HG02973 (cell line): ENCODE measurements at regions not wholly inside any gene's neighbourhood (a gene's known extent, or its start where the extent isn't known, plus 50 kb on each side); places are given as distances from the start of the nearest gene placed in this dataset.
A peak's percentile ranks its signal among the peaks of the same experiment; 100 is the strongest.

Experiments used
- ATAC-seq: cut with Tn5 transposase; IDR thresholded peaks from one replicate; pipeline ENCODE4 v1.9.1; 2021; ENCODE audit warnings: moderate library complexity; ENCODE audit not compliant: unreplicated experiment

DNA sequence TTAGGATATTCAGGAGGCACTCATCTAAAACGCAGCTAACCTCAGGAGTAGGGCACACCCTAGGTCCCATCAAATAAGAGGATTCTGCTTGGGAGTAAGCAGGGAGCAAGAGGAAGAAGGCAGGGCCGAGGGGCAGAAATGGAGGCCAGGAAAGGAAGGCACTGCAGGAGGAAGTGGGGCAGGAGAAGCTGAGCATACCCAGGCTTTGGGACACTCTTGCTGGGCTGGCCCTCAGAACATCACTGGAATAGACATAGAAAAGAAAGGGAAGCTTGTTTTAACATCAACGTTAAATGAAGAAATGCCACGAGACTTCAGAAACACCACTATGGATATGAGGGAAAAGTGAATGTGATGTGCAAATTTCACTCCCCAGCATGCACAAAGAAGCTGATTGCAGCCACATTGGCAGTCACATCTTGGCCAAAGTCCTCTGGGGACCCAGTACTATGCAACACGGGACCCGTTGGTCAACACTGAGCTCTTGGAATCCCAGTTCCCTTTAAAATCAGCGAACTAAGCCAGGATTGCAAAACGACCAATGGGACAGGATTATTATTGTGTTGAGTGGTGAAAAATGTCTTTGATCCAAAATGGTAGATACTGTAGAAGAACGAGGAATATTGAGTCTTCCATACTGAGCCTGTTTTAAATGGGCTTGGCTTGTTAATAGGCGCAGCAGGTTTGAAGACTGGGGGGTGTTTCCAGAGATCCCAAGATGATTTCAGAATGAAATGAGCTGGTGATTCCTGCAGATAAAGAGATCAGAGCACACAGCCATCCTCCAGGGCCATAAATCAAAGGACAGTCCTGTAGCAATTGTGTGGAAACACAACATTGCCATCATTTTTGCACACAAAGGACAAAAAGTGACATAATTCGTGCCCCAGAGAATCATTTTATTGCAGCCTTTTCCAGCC lies 152.4 kb downstream of the TOMM20 start:
- no peak for ATAC-seq

- ATAC-seq: no peak
Observed at GRCh38 chr1:234975122-234975940, 153.3 kb downstream of the TOMM20 start.

DNA sequence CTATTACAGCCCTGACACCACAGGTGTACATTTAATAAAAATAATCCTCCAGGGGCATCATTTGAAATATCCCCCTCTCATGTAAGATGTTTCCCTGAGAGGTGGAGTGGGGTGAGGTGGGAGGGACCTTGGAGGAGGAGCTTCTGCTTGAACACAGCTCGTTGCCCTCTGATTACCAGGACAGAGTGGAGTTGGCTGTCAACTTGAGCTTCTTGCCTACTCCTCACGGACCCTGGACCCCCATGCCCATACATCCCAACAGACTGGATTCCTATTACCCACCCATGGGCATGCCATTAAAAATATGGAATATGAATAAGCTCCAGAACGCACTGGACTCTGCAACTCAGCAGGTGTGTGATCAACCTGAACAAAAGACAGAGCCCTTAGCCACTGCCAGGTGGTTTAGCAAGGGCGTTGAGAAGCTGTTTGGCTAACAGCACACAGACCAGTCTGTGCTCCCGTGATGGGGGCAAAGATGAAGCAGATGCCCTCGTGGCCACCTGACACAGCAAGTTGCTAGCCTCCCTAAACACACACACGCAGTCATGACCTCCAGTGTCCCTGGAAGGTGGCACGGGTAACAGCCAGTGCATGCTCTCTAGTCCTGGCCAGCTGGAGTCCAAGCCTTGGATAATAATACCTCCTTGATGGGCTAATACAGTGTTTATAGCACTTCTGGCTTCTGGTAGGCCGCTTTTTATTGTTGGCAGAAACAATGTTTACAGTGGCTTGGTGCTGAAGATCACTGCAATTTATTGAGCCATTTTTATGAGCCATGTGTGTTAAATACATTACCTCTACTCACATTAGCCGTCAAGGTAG lies 155.0 kb downstream of the TOMM20 start:
- ATAC-seq: no peak

- ATAC-seq: no peak
Observed at GRCh38 chr1:234972411-234973191, 156.0 kb downstream of the TOMM20 start.

- ATAC-seq: no peak
Observed at GRCh38 chr1:234971586-234972297, 156.9 kb downstream of the TOMM20 start.

DNA sequence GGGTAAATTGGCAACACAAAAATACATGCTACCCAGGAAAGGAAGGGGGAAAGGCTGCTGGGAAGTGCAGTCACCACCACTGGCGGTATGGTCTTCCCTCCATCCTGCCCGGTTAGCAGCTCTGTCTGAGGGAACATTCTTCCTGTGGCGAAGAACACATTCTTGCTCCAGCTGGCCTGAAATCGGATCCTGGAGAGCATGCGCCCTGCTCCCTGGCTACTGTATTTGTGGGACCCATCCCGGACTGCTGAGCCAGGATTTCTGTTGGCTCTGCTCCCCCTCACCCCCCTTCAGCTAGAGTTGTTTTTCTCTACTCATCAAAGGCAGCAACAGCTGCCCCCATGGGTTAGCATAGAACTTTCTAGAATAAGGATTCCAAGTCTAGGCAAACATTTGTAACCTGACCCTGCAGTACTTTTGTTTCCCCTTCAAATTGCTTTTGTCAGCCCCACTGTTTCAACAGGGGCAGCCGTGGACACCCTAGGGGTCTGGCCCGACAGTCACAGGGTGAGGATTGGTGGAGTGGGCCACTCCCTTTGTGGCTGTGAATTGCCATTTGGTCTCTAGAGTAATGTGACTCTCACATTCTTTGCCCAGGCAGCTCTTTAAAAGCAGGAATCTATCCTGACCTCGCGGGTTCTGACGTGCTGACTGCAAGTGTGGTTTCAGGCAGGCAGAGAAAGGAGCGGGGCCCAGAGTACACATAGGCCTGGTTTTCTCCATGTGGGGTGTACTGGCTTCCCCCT lies 157.7 kb downstream of the TOMM20 start:
- ATAC-seq: no peak

DNA sequence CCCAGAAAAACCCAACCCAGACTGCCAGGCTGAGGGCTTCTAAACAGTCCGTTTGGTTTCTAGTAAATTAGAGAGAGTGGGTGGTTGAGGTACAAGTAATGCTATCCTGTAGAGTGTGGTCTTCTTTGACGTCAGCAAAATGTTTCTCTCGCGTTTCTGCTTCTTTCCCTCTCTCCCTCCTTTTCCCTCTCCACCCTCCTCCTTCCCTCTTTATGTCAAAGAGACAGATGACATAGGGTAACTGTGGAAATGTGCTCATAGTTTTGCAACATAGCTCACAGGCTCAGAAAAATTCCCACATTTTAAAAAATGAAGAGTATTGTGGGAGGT lies 158.3 kb downstream of the TOMM20 start:
- ATAC-seq: no peak

GRCh38 chr1:234969581-234970400 lies 158.8 kb downstream of the TOMM20 start:
- ATAC-seq: no peak

GRCh38 chr1:234969011-234969441 lies 159.6 kb downstream of the TOMM20 start:
- no peak for ATAC-seq

DNA sequence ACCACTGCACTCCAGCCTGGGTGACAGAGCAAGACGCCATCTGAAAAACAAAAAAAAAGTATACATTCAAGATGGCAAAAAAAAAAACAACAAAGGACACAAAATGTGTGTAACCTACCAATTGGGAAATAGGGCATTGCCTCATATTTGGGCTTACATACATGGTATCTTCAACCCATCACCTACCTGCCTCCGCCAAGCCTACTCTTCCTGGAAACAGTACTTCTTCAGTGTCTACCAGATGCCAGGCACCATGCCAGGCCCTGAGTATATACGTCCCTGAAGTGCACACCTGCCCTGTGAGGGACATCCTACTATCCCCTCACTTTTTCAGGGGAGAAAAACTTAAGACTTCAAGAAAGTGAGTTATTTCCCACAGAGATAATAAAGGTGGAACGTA lies 160.2 kb downstream of the TOMM20 start:
- no peak for ATAC-seq

- no peak for ATAC-seq
Observed at GRCh38 chr1:234967121-234967520, 161.5 kb downstream of the TOMM20 start.

- ATAC-seq: no peak
Observed at GRCh38 chr1:234965111-234965510, 163.5 kb downstream of the TOMM20 start.

DNA sequence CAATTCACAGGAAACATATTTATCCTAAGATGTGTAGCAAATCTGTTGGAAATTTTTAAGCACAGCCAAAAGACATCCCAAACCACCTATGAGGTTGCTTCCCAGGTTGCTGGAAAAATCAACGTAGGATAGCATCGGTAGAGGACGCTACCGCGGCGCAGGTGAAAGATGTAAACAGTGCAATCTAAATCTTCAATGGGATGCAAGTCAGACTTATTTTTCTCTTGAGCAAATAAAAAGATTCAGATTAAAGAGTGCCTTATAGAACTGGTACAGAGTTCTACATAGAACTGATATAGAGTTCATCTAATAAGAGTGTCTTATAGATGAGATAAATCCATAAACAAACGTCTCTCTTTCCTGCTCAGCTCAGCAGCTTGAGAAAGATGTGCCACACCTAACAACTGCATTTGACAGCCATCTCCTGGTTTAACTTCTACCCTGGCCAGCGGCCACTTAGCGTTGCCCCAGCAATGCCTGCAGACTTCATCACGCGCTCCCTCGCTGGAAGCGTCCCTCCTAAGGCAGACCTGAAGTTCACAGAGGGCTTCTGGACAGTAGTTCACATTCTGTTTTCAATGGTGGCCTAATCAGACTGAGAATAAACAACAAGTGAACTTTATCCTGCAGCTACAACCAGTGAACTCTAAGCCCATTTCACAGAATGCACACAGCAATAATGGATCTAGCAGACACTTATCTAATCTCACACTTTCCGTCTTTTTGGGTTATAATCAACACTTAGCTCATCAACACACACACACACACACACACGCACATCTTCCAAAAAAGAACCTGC lies 164.5 kb downstream of the TOMM20 start:
- ATAC-seq: no peak

GRCh38 chr1:234963180-234963903 lies 165.3 kb downstream of the TOMM20 start:
- peak; percentile 75 for ATAC-seq

DNA sequence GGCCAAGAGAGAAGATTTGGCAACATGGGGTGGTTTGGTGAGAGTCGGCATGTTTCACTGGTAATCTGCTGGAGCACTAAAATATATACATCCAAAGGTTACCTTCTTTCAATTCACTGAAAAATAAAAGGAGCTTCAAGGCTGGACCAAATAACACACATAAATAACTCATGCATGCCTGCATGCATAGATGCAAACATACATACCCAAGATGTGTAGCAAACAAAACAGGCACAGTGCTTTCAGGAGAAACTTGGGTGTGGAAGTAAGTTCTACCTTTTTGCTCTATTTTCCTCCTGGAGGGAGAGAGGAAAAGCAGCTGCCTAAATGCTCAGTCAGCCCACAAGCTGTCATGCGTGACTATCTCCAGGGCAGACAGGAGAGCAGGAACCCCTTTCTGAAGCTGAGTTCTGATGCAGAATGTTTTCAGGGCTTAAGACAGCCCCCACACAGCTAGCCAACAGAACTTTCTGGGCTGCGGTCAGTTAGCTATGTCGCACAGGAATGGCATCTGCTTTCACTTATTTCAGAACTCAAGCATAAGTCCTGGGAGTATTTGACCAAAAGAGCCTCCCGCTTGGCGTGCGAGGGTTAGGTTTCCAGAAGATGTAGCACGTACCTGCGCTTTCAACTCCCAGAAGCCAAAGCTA lies 166.2 kb downstream of the TOMM20 start:
- ATAC-seq: peak; percentile 44
